IPS-20b (cell line): ENCODE measurements at regions not wholly inside any gene's neighbourhood (a gene's known extent, or its start where the extent isn't known, plus 50 kb on each side); places are given as distances from the start of the nearest gene placed in this dataset.

Source experiments
- H3K27ac ChIP-seq: one replicate; pipeline ENCODE4 v1.5.1; 2013; ENCODE audit warnings: low read length
- H3K27me3 ChIP-seq: 2 replicates; pipeline ENCODE4 v1.6.1; 2013; ENCODE audit warnings: mild to moderate bottlenecking, low read length, inconsistent platforms; ENCODE audit not compliant: insufficient read depth
- H3K36me3 ChIP-seq: 2 replicates; pipeline ENCODE4 v1.6.1; 2013; ENCODE audit warnings: low read depth, mild to moderate bottlenecking, inconsistent platforms, low read length, moderate library complexity; ENCODE audit not compliant: insufficient read depth
- H3K4me1 ChIP-seq: 2 replicates; pipeline ENCODE4 v1.6.1; 2013; ENCODE audit warnings: mild to moderate bottlenecking, control low read depth, inconsistent platforms, low read length, moderate library complexity; ENCODE audit not compliant: insufficient read depth
- H3K4me3 ChIP-seq: 2 replicates; pipeline ENCODE4 v1.5.1; 2013; ENCODE audit warnings: mild to moderate bottlenecking, low read length, inconsistent platforms
- H3K9ac ChIP-seq: 2 replicates; pipeline ENCODE4 v1.6.1; 2013; ENCODE audit warnings: low read depth, mild to moderate bottlenecking, inconsistent platforms, low read length, moderate library complexity
- H3K9me3 ChIP-seq: 2 replicates; pipeline ENCODE4 v1.6.1; 2013; ENCODE audit warnings: mild to moderate bottlenecking, low read depth, low read length, inconsistent platforms; ENCODE audit not compliant: insufficient read depth

GRCh38 chr2:66242099-66242789 is 192.7 kb upstream of the MEIS1 start:
- Histone ChIP-seq H3K4me1 (no peaks in the 10 kb centered on the region), H3K9ac (no peak overlapping the region), H3K36me3 (no peaks in the 10 kb centered on the region), H3K27ac (no peak overlapping the region), H3K27me3 (no peaks in the 10 kb centered on the region), H3K4me3 (no peak overlapping the region), H3K9me3 (no peaks in the 10 kb centered on the region)

GRCh38 chr2:66240286-66240685 is 194.6 kb upstream of the MEIS1 start:
- no peaks in the 10 kb centered on the region for H3K36me3 ChIP-seq
- no peaks in the 10 kb centered on the region for H3K9me3 ChIP-seq
- H3K27ac ChIP-seq, result no peak overlapping the region
- no peak overlapping the region for H3K9ac ChIP-seq
- no peak overlapping the region for H3K4me3 ChIP-seq
- no peaks in the 10 kb centered on the region for H3K27me3 ChIP-seq
- H3K4me1 ChIP-seq, result no peaks in the 10 kb centered on the region

GRCh38 chr2:66239655-66240054 is 195.3 kb upstream of the MEIS1 start:
- H3K36me3 ChIP-seq, result no peaks in the 10 kb centered on the region
- no peaks in the 10 kb centered on the region for H3K4me1 ChIP-seq
- H3K9ac ChIP-seq, result no peak overlapping the region

GRCh38 chr2:66237803-66238379 is 197.0 kb upstream of the MEIS1 start:
- Histone ChIP-seq H3K4me1 (no peaks in the 10 kb centered on the region), H3K4me3 (no peak overlapping the region), H3K9me3 (no peaks in the 10 kb centered on the region), H3K9ac (no peak overlapping the region), H3K27ac (no peak overlapping the region), H3K27me3 (no peaks in the 10 kb centered on the region), H3K36me3 (no peaks in the 10 kb centered on the region)

More at GRCh38 chr2:66239655-66240054, 195.3 kb upstream of the MEIS1 start:
- H3K27ac ChIP-seq, result no peak overlapping the region
- H3K27me3 ChIP-seq, result no peaks in the 10 kb centered on the region
- no peaks in the 10 kb centered on the region for H3K9me3 ChIP-seq
- no peak overlapping the region for H3K4me3 ChIP-seq

- no peaks in the 10 kb centered on the region for H3K36me3 ChIP-seq
- H3K4me1 ChIP-seq, result no peaks in the 10 kb centered on the region
- H3K9ac ChIP-seq, result no peak overlapping the region
- H3K4me3 ChIP-seq, result no peak overlapping the region
- no peaks in the 10 kb centered on the region for H3K27me3 ChIP-seq
- H3K27ac ChIP-seq, result no peak overlapping the region
- no peaks in the 10 kb centered on the region for H3K9me3 ChIP-seq
These were observed 197.8 kb upstream of the MEIS1 start for GRCh38 chr2:66236816-66237802.

GRCh38 chr2:66236067-66236685 is 198.7 kb upstream of the MEIS1 start:
- no peak overlapping the region for H3K27ac ChIP-seq
- no peaks in the 10 kb centered on the region for H3K27me3 ChIP-seq
- H3K4me1 ChIP-seq, result no peaks in the 10 kb centered on the region
- no peaks in the 10 kb centered on the region for H3K9me3 ChIP-seq
- H3K9ac ChIP-seq, result no peak overlapping the region
- no peak overlapping the region for H3K4me3 ChIP-seq
- H3K36me3 ChIP-seq, result no peaks in the 10 kb centered on the region

- Histone ChIP-seq H3K9me3 (no peaks in the 10 kb centered on the region), H3K27ac (no peak overlapping the region), H3K9ac (no peak overlapping the region), H3K27me3 (no peaks in the 10 kb centered on the region), H3K4me3 (no peak overlapping the region), H3K36me3 (no peaks in the 10 kb centered on the region), H3K4me1 (no peaks in the 10 kb centered on the region)
These were observed 199.5 kb upstream of the MEIS1 start for GRCh38 chr2:66235428-66235827.

- H3K27me3 ChIP-seq, result no peaks in the 10 kb centered on the region
- H3K27ac ChIP-seq, result no peak overlapping the region
- no peaks in the 10 kb centered on the region for H3K36me3 ChIP-seq
- H3K9me3 ChIP-seq, result no peaks in the 10 kb centered on the region
- H3K9ac ChIP-seq, result no peak overlapping the region
- no peak overlapping the region for H3K4me3 ChIP-seq
- no peaks in the 10 kb centered on the region for H3K4me1 ChIP-seq
These were observed 200.9 kb upstream of the MEIS1 start for GRCh38 chr2:66233981-66234380.

- Histone ChIP-seq H3K9ac (no peak overlapping the region), H3K27ac (no peak overlapping the region), H3K4me1 (no peaks in the 10 kb centered on the region), H3K36me3 (no peaks in the 10 kb centered on the region), H3K27me3 (no peaks in the 10 kb centered on the region), H3K9me3 (no peaks in the 10 kb centered on the region), H3K4me3 (no peak overlapping the region)
These were observed 206.8 kb upstream of the MEIS1 start for GRCh38 chr2:66228128-66228547.

- Histone ChIP-seq H3K4me1 (no peaks in the 10 kb centered on the region; the same call in 1 of the 2 replicates), H3K27ac (no peak overlapping the region), H3K27me3 (no peaks in the 10 kb centered on the region), H3K9me3 (no peaks in the 10 kb centered on the region), H3K9ac (no peak overlapping the region), H3K36me3 (no peaks in the 10 kb centered on the region), H3K4me3 (no peak overlapping the region)
These were observed 217.8 kb upstream of the MEIS1 start for GRCh38 chr2:66217039-66217585.

GRCh38 chr2:66212749-66213148 is 222.2 kb upstream of the MEIS1 start:
- H3K4me1 ChIP-seq, result no peaks in the 10 kb centered on the region; the same call in 1 of the 2 replicates
- H3K27ac ChIP-seq, result no peak overlapping the region
- H3K36me3 ChIP-seq, result no peaks in the 10 kb centered on the region
- no peak overlapping the region for H3K4me3 ChIP-seq
- H3K27me3 ChIP-seq, result no peaks in the 10 kb centered on the region
- H3K9me3 ChIP-seq, result no peaks in the 10 kb centered on the region
- H3K9ac ChIP-seq, result no peak overlapping the region
